ENCODE measurements at regions not wholly inside any gene's neighbourhood (a gene's known extent, or its start where the extent isn't known, plus 50 kb on each side); places are given as distances from the start of the nearest gene placed in this dataset.
A peak's percentile ranks its signal among the peaks of the same experiment; 100 is the strongest.

GRCh38 chr18:38397094-38397493 is 831.5 kb upstream of the CELF4 start:
- H3K27me3 ChIP-seq (replicated peaks in 1 of 2; ENCODE audit: control insufficient read depth in 2 of 2, insufficient read depth in 2 of 2, low read length in 1 of 2), result no peaks in the 10 kb centered on the region
- H3K9me3 ChIP-seq (replicated peaks; ENCODE audit: control insufficient read depth, insufficient read depth, low read length), result no peaks in the 10 kb centered on the region
- ChIA-PET CTCF (no interaction called here), POLR2A (no interaction called here), SMC1A (ENCODE audit: uncharacterized antibody, unreplicated experiment) (no interaction called here), RAD21 (ENCODE audit: unreplicated experiment) (no interaction called here)
- intact Hi-C loops (cut with micrococcal nuclease; ENCODE audit: unreplicated experiment) (no loop called here), in situ Hi-C loops (cut with MboI) (no loop called here)
- no peak overlapping the region for H3K9ac ChIP-seq (ENCODE audit: control insufficient read depth, insufficient read depth, low read length)
- no TSS peak for BruUV-seq (replicated peaks)
- no peak for FAIRE-seq
- ATAC-seq, result no peak
- no peak for TF ChIP-seq BACH1 (IDR thresholded peaks at IDR 0.05; ENCODE audit: borderline replicate concordance)
- TF ChIP-seq NFXL1 (IDR thresholded peaks at IDR 0.05; ENCODE audit: borderline replicate concordance), result no peak
- TF ChIP-seq FOS (IDR thresholded peaks at IDR 0.05; ENCODE audit: borderline replicate concordance, extremely low read depth, insufficient read length), result no peak
- H2AFZ ChIP-seq (ENCODE audit: control insufficient read depth, low read depth, low read length), result no peak overlapping the region
- H3K4me3 ChIP-seq, result no peak overlapping the region
- no peaks in the 10 kb centered on the region for H3K4me1 ChIP-seq (ENCODE audit: control insufficient read depth, insufficient read depth, low read length)
- no peaks in the 10 kb centered on the region for H3K36me3 ChIP-seq (ENCODE audit: control insufficient read depth in 2 of 2, insufficient read depth in 2 of 2, low read length in 1 of 2)
- DNase-seq (ENCODE audit: low read depth, low spot score), result no peak
- H3K4me2 ChIP-seq (ENCODE audit: control insufficient read depth, insufficient read depth), result no peak overlapping the region
- H3K27ac ChIP-seq (ENCODE audit: control insufficient read depth, insufficient read depth), result no peak overlapping the region
- H3K79me2 ChIP-seq (ENCODE audit: control insufficient read depth, insufficient read depth, low read length), result no peaks in the 10 kb centered on the region
- no peaks in the 10 kb centered on the region for H4K20me1 ChIP-seq (ENCODE audit: control insufficient read depth, insufficient read depth)

GRCh38 chr18:38386146-38386545 is 820.5 kb upstream of the CELF4 start:
- POLR2A ChIA-PET, result no interaction called here
- Histone ChIP-seq H3K36me3 (ENCODE audit: control insufficient read depth in 2 of 2, insufficient read depth in 2 of 2, low read length in 1 of 2) (no peaks in the 10 kb centered on the region), H3K27me3 (replicated peaks in 1 of 2; ENCODE audit: control insufficient read depth in 2 of 2, insufficient read depth in 2 of 2, low read length in 1 of 2) (no peaks in the 10 kb centered on the region), H3K27ac (ENCODE audit: control insufficient read depth, insufficient read depth) (no peak overlapping the region), H2AFZ (ENCODE audit: control insufficient read depth, low read depth, low read length) (no peak overlapping the region), H3K79me2 (ENCODE audit: control insufficient read depth, insufficient read depth, low read length) (no peaks in the 10 kb centered on the region), H4K20me1 (ENCODE audit: control insufficient read depth, insufficient read depth) (no peaks in the 10 kb centered on the region), H3K9me3 (replicated peaks; ENCODE audit: control insufficient read depth, insufficient read depth, low read length) (no peaks in the 10 kb centered on the region), H3K4me1 (ENCODE audit: control insufficient read depth, insufficient read depth, low read length) (no peaks in the 10 kb centered on the region), H3K4me3 (no peak overlapping the region), H3K9ac (ENCODE audit: control insufficient read depth, insufficient read depth, low read length) (no peak overlapping the region), H3K4me2 (ENCODE audit: control insufficient read depth, insufficient read depth) (no peak overlapping the region)
- no peak for DNase-seq (ENCODE audit: low read depth, low spot score)
- CTCF ChIA-PET, result no interaction called here
- BruUV-seq (replicated peaks), result no TSS peak
- RAD21 ChIA-PET (ENCODE audit: unreplicated experiment), result no interaction called here
- FAIRE-seq, result peak; percentile 13
- ATAC-seq, result no peak
- intact Hi-C loops (cut with micrococcal nuclease; ENCODE audit: unreplicated experiment) (no loop called here), in situ Hi-C loops (cut with MboI) (no loop called here)
- WGBS (ENCODE audit: insufficient coverage, insufficient replicate concordance, low lambda C conversion rate, missing lambda C conversion rate), result 0% methylated on average over 1 of the region's 1 CpG
- SMC1A ChIA-PET (ENCODE audit: uncharacterized antibody, unreplicated experiment), result no interaction called here
- no peak for TF ChIP-seq MLLT1 (IDR thresholded peaks at IDR 0.05)
- TF ChIP-seq YY1 (IDR thresholded peaks at IDR 0.05; ENCODE audit: low read depth, low read length), result no peak
- no peak for TF ChIP-seq CBX5 (IDR thresholded peaks at IDR 0.05; ENCODE audit: low read depth)
- TF ChIP-seq BHLHE40 (IDR thresholded peaks at IDR 0.05; ENCODE audit: borderline replicate concordance in 1 of 2, low read depth in 2 of 2, low read length in 1 of 2), result no peak
- no peak for TF ChIP-seq ZNF217 (IDR thresholded peaks at IDR 0.05)
- no peak for TF ChIP-seq TARDBP (IDR thresholded peaks at IDR 0.05; ENCODE audit: borderline replicate concordance)
- TF ChIP-seq NFYA (IDR thresholded peaks at IDR 0.05; ENCODE audit: borderline replicate concordance, low read depth, low read length), result no peak
- no peak for TF ChIP-seq MEF2A (IDR thresholded peaks at IDR 0.05; ENCODE audit: insufficient read depth, low read depth, low read length)
- TF ChIP-seq ZSCAN29 (IDR thresholded peaks at IDR 0.05), result no peak
- no peak for TF ChIP-seq CTCF (IDR thresholded peaks at IDR 0.05 in 2 of 3, conservative IDR thresholded peaks at IDR 0.05 in 1 of 3; ENCODE audit: control insufficient read depth in 2 of 3, extremely low read depth in 1 of 3, insufficient read depth in 1 of 3, low read depth in 3 of 3, low read length in 3 of 3)
- TF ChIP-seq IKZF2 (IDR thresholded peaks at IDR 0.05), result no peak
- TF ChIP-seq CREB1 (IDR thresholded peaks at IDR 0.05; ENCODE audit: low read depth), result no peak
- no peak for TF ChIP-seq NFXL1 (IDR thresholded peaks at IDR 0.05; ENCODE audit: borderline replicate concordance)
- TF ChIP-seq DPF2 (IDR thresholded peaks at IDR 0.05), result no peak
- no peak for TF ChIP-seq SMC3 (IDR thresholded peaks at IDR 0.05; ENCODE audit: borderline replicate concordance, low read length)

Data from GM12878 (cell line).